NT2/D1 (cell line): ENCODE measurements at regions not wholly inside any gene's neighbourhood (a gene's known extent, or its start where the extent isn't known, plus 50 kb on each side); places are given as distances from the start of the nearest gene placed in this dataset.

Experiments used
- DNase-seq: peaks from one replicate; pipeline ENCODE4 v3.0.0-alpha.2; 2011; ENCODE audit warnings: low read depth, low spot score
- H3K27me3 ChIP-seq: 2 replicates; pipeline ENCODE4 v1.6.0; 2011; ENCODE audit warnings: mild to moderate bottlenecking; ENCODE audit not compliant: insufficient read length, insufficient read depth
- H3K36me3 ChIP-seq: 2 replicates; pipeline ENCODE4 v1.6.1; 2011; ENCODE audit warnings: mild to moderate bottlenecking, low read length, mixed read lengths; ENCODE audit not compliant: insufficient read depth, insufficient read length
- H3K4me1 ChIP-seq: 2 replicates; pipeline ENCODE4 v1.5.1; 2011; ENCODE audit not compliant: insufficient read depth, insufficient read length
- H3K4me3 ChIP-seq: 2 replicates; pipeline ENCODE4 v1.5.1; 2011; ENCODE audit warnings: low read depth; ENCODE audit not compliant: insufficient read length
- H3K9ac ChIP-seq: 2 replicates; pipeline ENCODE4 v1.6.0; 2011; ENCODE audit warnings: low read depth; ENCODE audit not compliant: insufficient read length
- H3K9me3 ChIP-seq: 2 replicates; pipeline ENCODE4 v1.5.1; 2011; ENCODE audit warnings: mild to moderate bottlenecking, low read length; ENCODE audit not compliant: insufficient read depth
- SUZ12 ChIP-seq: IDR thresholded peaks from 2 replicates; pipeline ENCODE4 v1.6.1; 2011; ENCODE audit not compliant: insufficient read length, insufficient read depth; ENCODE audit errors: extremely low read depth
- YY1 ChIP-seq: IDR thresholded peaks from 2 replicates; pipeline ENCODE4 v1.6.1; 2011; ENCODE audit not compliant: insufficient read length, insufficient read depth
- ZNF274 ChIP-seq: IDR thresholded peaks from 2 replicates; pipeline ENCODE4 v1.6.1; 2011; ENCODE audit warnings: mild to moderate bottlenecking, low read depth, low read length

- Histone ChIP-seq H3K4me1 (no peaks in the 10 kb centered on the region), H3K4me3 (no peak overlapping the region), H3K27me3 (no peaks in the 10 kb centered on the region), H3K9me3 (no peaks in the 10 kb centered on the region), H3K9ac (no peak overlapping the region), H3K36me3 (no peaks in the 10 kb centered on the region)
- DNase-seq = no peak
- TF ChIP-seq YY1 (no peak), SUZ12 (no peak), ZNF274 (no peak)
Observed at GRCh38 chr3:147713234-147714133, 304.3 kb downstream of the ZIC1 start.

GRCh38 chr3:147729641-147730040 is 320.5 kb downstream of the ZIC1 start:
- H3K9ac ChIP-seq = no peak overlapping the region
- H3K36me3 ChIP-seq = no peaks in the 10 kb centered on the region
- TF ChIP-seq ZNF274 (no peak), YY1 (no peak), SUZ12 (no peak)
- H3K4me3 ChIP-seq = no peak overlapping the region
- H3K4me1 ChIP-seq = no peaks in the 10 kb centered on the region
- no peaks in the 10 kb centered on the region for H3K9me3 ChIP-seq
- H3K27me3 ChIP-seq = no peaks in the 10 kb centered on the region
- no peak for DNase-seq

- Histone ChIP-seq H3K36me3 (no peaks in the 10 kb centered on the region), H3K4me1 (no peaks in the 10 kb centered on the region)
- no peak for TF ChIP-seq YY1
- TF ChIP-seq SUZ12 = no peak
- no peak for TF ChIP-seq ZNF274
Observed at GRCh38 chr3:147730284-147730683, 321.1 kb downstream of the ZIC1 start.

GRCh38 chr3:147733217-147733616 is 324.1 kb downstream of the ZIC1 start:
- no peak overlapping the region for H3K4me3 ChIP-seq
- H3K9ac ChIP-seq = no peak overlapping the region
- no peaks in the 10 kb centered on the region for H3K4me1 ChIP-seq
- no peaks in the 10 kb centered on the region for H3K9me3 ChIP-seq
- DNase-seq = no peak
- no peak for TF ChIP-seq ZNF274
- no peak for TF ChIP-seq SUZ12
- TF ChIP-seq YY1 = no peak
- no peaks in the 10 kb centered on the region for H3K27me3 ChIP-seq
- H3K36me3 ChIP-seq = no peaks in the 10 kb centered on the region

More at GRCh38 chr3:147730284-147730683, 321.1 kb downstream of the ZIC1 start:
- Histone ChIP-seq H3K9ac (no peak overlapping the region), H3K27me3 (no peaks in the 10 kb centered on the region), H3K4me3 (no peak overlapping the region), H3K9me3 (no peaks in the 10 kb centered on the region)
- no peak for DNase-seq

- Histone ChIP-seq H3K27me3 (no peaks in the 10 kb centered on the region), H3K9me3 (no peaks in the 10 kb centered on the region), H3K4me3 (no peak overlapping the region), H3K36me3 (no peaks in the 10 kb centered on the region), H3K9ac (no peak overlapping the region), H3K4me1 (no peaks in the 10 kb centered on the region)
- TF ChIP-seq ZNF274 = no peak
- no peak for TF ChIP-seq YY1
- TF ChIP-seq SUZ12 = no peak
- no peak for DNase-seq
Observed at GRCh38 chr3:147735616-147736015, 326.5 kb downstream of the ZIC1 start.

GRCh38 chr3:147736226-147736625 is 327.1 kb downstream of the ZIC1 start:
- H3K4me1 ChIP-seq = no peaks in the 10 kb centered on the region
- TF ChIP-seq YY1 (no peak), SUZ12 (no peak), ZNF274 (no peak)
- no peak overlapping the region for H3K4me3 ChIP-seq
- no peak for DNase-seq
- no peak overlapping the region for H3K9ac ChIP-seq
- no peaks in the 10 kb centered on the region for H3K27me3 ChIP-seq
- H3K9me3 ChIP-seq = no peaks in the 10 kb centered on the region
- H3K36me3 ChIP-seq = no peaks in the 10 kb centered on the region

GRCh38 chr3:147737376-147737775 is 328.2 kb downstream of the ZIC1 start:
- no peak for TF ChIP-seq SUZ12
- no peak for TF ChIP-seq YY1
- TF ChIP-seq ZNF274 = no peak
- Histone ChIP-seq H3K4me1 (no peaks in the 10 kb centered on the region), H3K36me3 (no peaks in the 10 kb centered on the region), H3K9ac (no peak overlapping the region), H3K27me3 (no peaks in the 10 kb centered on the region), H3K4me3 (no peak overlapping the region), H3K9me3 (no peaks in the 10 kb centered on the region)
- DNase-seq = no peak
